Stimulated activated CD8-positive, alpha-beta memory T cell treated with anti-CD3 and anti-CD28 coated beads, Interleukin-7, amount 100 ng/mL, for 1 hour (primary cell): ENCODE measurements at regions not wholly inside any gene's neighbourhood (a gene's known extent, or its start where the extent isn't known, plus 50 kb on each side); places are given as distances from the start of the nearest gene placed in this dataset.
"Not testable (repeated sequence)": the region's sequence is repeated elsewhere in the genome, so short reads cannot be mapped to it uniquely, and the experiment has no call there.

Experiments
- DNase-seq, 2 donors: peaks; one replicate each; pipeline ENCODE4 v3.0.0-alpha.2; 2020; ENCODE audit warnings: low read depth in 2 of 2

DNA sequence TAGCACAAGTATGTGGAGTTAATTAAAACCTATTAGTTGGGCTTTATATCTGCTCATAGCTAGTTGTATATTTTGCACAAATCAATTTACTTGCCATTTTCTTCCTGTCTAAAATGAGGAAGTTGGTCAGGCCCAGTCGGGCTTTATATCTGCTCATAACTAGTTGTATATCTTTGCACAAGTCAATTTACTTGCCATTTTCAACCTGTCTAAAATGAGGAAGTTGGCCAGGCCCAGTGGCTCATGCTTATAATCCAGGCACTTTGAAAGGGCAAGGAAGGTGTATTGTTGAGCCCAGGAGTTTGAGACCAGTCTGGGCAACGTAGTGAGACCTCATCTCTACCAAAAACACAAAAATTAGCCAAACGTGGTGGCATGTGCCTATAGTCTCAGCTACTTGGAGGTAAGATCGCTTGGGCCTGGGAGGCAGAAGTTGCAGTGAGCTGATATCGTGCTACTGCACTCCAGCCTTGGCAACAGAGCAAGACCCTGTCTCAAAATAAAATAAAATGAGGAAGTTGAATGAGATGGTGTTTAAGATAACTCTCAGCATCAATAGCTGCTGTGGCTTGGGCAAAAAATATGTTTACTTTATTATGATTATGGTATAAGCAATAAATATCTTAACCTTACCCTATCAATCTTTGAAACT, 1558.6 kb upstream of the RAG2 start:
- no peak for DNase-seq

GRCh38 chr11:38155856-38156255, 1557.8 kb upstream of the RAG2 start:
- DNase-seq = no peak

- no peak for DNase-seq
Observed at GRCh38 chr11:38153985-38154384, 1555.9 kb upstream of the RAG2 start.

- DNase-seq = no peak
Observed at GRCh38 chr11:38143852-38144251, 1545.8 kb upstream of the RAG2 start.

DNA sequence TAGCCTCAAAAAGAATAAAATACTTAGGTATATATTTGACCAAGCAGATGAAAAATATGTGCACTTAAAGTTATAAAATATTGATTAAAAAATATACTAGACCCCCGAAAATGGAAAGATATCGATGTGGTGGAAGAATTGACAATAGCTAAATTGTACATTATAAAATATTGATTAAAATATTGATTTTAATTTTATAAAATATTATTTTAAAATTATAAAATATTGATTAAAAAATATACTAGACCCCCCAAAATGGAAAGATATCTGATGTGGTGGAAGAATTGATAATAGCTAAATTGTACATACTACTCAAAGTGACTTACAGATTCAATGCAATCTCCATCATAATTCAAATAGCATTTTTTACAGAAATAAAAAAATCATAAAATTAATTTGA, 1540.9 kb upstream of the RAG2 start:
- no peak for DNase-seq

GRCh38 chr11:38136887-38137286, 1538.9 kb upstream of the RAG2 start:
- no peak for DNase-seq

- no peak for DNase-seq
Observed at GRCh38 chr11:38131535-38131934, 1533.5 kb upstream of the RAG2 start.

DNA sequence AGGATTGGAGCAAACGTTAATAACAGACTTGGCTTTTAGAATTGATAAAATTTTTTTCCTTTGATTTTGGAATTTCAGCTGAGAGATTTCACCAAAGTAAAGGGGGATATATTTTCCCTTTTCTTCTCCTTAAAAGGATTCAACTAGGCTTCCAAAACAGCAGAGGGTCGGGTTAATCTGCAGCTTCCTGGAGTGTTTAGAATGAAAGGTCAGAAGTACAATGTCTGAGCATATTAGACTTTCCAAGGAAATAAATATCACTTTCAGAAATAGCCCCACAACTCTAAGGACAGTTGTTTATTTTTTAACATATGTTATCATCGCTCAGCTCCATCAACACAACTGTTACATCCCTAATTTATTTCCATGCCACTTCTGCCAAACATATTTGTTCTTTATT, 1532.9 kb upstream of the RAG2 start:
- DNase-seq = no peak

- no peak for DNase-seq
Observed at GRCh38 chr11:38130514-38130913, 1532.5 kb upstream of the RAG2 start.

- no peak for DNase-seq
Observed at GRCh38 chr11:38123673-38124072, 1525.6 kb upstream of the RAG2 start.

DNA sequence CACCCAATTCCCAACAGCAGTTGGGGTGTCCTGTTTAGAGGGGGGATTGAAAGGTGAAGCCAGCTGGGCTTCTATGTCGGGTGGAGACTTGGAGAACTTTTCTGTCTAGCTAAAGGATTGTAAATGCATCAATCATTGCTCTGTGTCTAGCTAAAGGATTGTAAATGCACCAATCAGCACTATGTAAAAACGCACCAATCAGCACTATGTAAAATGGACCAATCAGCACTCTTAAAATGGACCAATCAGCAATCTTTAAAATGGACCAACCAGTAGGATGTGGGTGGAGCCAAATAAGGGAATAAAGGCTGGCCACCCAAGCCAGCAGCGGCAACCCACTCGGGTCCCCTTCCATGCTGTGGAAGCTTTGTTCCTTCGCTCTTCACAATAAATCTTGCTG, 1518.6 kb upstream of the RAG2 start:
- not testable (repeated sequence) for DNase-seq

GRCh38 chr11:38115381-38115780, 1517.3 kb upstream of the RAG2 start:
- DNase-seq = not testable (repeated sequence)

- no peak for DNase-seq
Observed at GRCh38 chr11:38100836-38101462, 1502.9 kb upstream of the RAG2 start.

- DNase-seq = no peak
Observed at GRCh38 chr11:38095268-38095667, 1497.2 kb upstream of the RAG2 start.

GRCh38 chr11:38089726-38090125, 1491.7 kb upstream of the RAG2 start:
- DNase-seq = no peak

GRCh38 chr11:38060920-38061319, 1462.9 kb upstream of the RAG2 start:
- DNase-seq = no peak

DNA sequence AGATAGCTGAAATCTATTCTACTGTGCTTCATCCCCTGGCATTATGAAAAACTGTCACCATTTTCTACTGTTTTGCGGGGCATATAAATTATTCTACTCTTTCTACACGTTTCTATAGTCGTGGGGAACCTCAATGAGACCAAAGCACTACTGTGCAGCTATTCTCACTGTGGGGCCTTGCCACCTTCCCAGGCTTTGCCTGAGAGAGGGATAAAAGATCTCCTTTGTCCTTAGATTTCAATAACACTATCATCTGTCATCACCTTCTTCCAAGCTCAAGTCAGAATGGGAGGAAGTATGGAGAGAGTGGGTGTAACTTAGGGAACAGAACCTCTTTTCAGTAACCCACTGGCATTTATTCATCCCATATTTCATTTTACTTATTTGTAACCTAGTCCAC, 1462.1 kb upstream of the RAG2 start:
- no peak for DNase-seq

DNA sequence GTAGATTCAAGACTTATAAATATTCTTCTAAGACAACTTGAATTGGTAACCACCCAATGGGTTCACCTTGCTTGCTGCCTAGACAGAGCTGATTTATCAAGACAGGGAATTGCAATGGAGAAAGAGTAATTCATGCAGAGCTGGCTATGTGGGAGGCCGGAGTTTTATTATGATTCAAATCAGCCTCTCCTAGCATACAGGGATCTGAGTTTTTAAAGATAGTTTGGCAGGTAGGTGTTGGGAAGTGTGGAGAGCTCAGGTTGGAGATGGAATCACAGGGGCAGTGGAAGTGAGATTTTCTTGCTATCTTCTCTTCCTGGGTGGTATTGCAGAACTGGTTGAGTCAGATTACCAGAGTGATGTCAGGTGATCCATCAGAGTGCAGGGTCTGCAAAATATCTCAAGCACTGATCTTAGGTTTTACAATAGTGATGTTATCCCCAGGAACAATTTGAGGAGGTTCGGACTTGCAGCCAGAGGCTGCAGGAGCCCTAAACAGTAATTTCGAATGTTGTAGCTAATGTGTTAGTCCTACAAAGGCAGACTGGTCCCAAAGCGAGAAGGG, 1448.6 kb upstream of the RAG2 start:
- DNase-seq = no peak

- DNase-seq = no peak
Observed at GRCh38 chr11:38043060-38043459, 1445.0 kb upstream of the RAG2 start.

GRCh38 chr11:38038777-38039176, 1440.7 kb upstream of the RAG2 start:
- no peak for DNase-seq

GRCh38 chr11:38019072-38019775, 1421.2 kb upstream of the RAG2 start:
- no peak for DNase-seq

DNA sequence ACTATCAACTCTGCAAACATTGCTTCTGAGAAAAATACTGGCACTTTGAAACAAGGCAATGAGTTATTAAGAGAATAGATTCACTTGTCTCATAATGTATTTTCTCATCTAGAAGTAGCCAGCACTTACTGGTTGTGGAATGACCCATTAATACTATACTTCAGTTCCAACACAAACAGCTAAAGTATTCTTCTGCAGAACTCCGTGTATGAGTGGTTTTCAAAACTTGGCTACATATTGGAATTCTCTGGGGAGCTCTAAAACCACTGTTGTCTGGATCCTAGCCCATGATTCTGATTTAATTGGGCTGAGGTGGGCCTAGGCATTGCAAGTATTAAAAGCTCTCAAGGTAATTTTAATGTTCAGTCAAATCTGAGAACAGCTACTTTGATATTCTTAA, 1416.4 kb upstream of the RAG2 start:
- no peak for DNase-seq

- DNase-seq = no peak
Observed at GRCh38 chr11:38013157-38013556, 1415.1 kb upstream of the RAG2 start.
